ENCODE measurements at regions not wholly inside any gene's neighbourhood (a gene's known extent, or its start where the extent isn't known, plus 50 kb on each side); places are given as distances from the start of the nearest gene placed in this dataset.

DNA sequence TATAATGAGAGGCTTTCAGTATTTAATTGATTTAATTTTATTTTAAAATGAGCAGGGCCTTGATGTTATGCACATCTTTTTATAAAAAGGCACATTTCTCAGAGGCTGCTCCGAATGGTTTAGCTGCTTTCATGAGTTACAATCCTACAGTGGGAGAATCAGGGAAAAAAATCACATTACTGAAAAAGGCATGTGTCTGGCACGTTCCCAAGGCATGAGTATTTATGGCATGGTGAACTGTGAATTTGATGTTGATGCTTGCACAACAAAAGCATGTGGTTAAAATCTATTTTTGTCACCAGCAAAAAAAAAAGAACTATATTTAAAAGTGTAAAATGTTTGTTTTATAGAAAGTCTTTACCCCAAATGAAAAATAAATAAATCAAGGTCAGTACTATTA lies 485.2 kb upstream of the ROBO2 start:
- TF ChIP-seq POLR2A (IDR thresholded peaks at IDR 0.05; ENCODE audit: low read length) (no peak), GATA1 (IDR thresholded peaks at IDR 0.05; ENCODE audit: low read depth, low read length) (no peak)

Measured in erythroblast (primary cell).